HL-60 (cell line): ENCODE measurements at regions not wholly inside any gene's neighbourhood (a gene's known extent, or its start where the extent isn't known, plus 50 kb on each side); places are given as distances from the start of the nearest gene placed in this dataset.

ENCODE experiments used
- DNase-seq, 2 experiments: peaks; one replicate each; pipeline ENCODE4 v3.0.0-alpha.2; 2010 to 2020; ENCODE audit warnings: low read depth in 1 of 2, low spot score in 1 of 2
- H3K27ac ChIP-seq: fragments of 250-450 bp; sonication (Bioruptor Pico); replicated peaks from 2 replicates; pipeline ENCODE4 v1.5.1; 2020; ENCODE audit warnings: mild to moderate bottlenecking, moderate library complexity
- H3K27me3 ChIP-seq: fragments of 250-450 bp; sonication (Bioruptor Pico); 2 replicates; pipeline ENCODE4 v1.5.1; 2021; ENCODE audit warnings: mild to moderate bottlenecking, moderate library complexity; ENCODE audit not compliant: insufficient read depth, poor library complexity, severe bottlenecking
- H3K4me3 ChIP-seq: replicated peaks from 2 replicates; pipeline ENCODE4 v1.5.1; 2011; ENCODE audit warnings: mild to moderate bottlenecking, control low read depth, low read length; ENCODE audit not compliant: insufficient read depth
- CTCF ChIP-seq: IDR thresholded peaks from one replicate; pipeline ENCODE4 v1.5.1; 2011; ENCODE audit warnings: low read length, control low read depth, inconsistent platforms; ENCODE audit not compliant: insufficient read depth
- GABPA ChIP-seq: IDR thresholded peaks from 2 replicates; pipeline ENCODE4 v1.6.1; 2012; ENCODE audit warnings: low read depth
- POLR2AphosphoS5 ChIP-seq: IDR thresholded peaks from 2 replicates; pipeline ENCODE4 v1.6.1; 2012; ENCODE audit warnings: low read depth
- REST ChIP-seq: IDR thresholded peaks from 2 replicates; pipeline ENCODE4 v1.6.1; 2012; ENCODE audit warnings: low read depth; ENCODE audit not compliant: insufficient replicate concordance
- SPI1 ChIP-seq: IDR thresholded peaks from 2 replicates; pipeline ENCODE4 v1.6.1; 2012; ENCODE audit warnings: low read depth, mild to moderate bottlenecking, borderline replicate concordance

GRCh38 chr11:109914038-109914437 is 179.2 kb upstream of the ZC3H12C start:
- TF ChIP-seq POLR2AphosphoS5 (no peak), GABPA (no peak), CTCF (no peak), SPI1 (no peak), REST (no peak)
- no peak for DNase-seq
- H3K27ac ChIP-seq = no peak overlapping the region
- no peaks in the 10 kb centered on the region for H3K27me3 ChIP-seq
- H3K4me3 ChIP-seq = no peak overlapping the region

GRCh38 chr11:109914809-109915653 is 178.2 kb upstream of the ZC3H12C start:
- peak in 1 of 2 experiments; percentile 10 for DNase-seq
- H3K4me3 ChIP-seq = no peak overlapping the region
- no peak for TF ChIP-seq SPI1
- TF ChIP-seq REST = no peak
- no peak for TF ChIP-seq GABPA

GRCh38 chr11:109926941-109927340 is 166.3 kb upstream of the ZC3H12C start:
- TF ChIP-seq GABPA = no peak
- TF ChIP-seq POLR2AphosphoS5 = no peak
- no peak for TF ChIP-seq REST
- no peak for TF ChIP-seq SPI1
- no peak for TF ChIP-seq CTCF
- Histone ChIP-seq H3K27me3 (no peaks in the 10 kb centered on the region), H3K4me3 (no peak overlapping the region), H3K27ac (no peak overlapping the region)
- no peak for DNase-seq

More at GRCh38 chr11:109914809-109915653, 178.2 kb upstream of the ZC3H12C start:
- Histone ChIP-seq H3K27me3 (no peaks in the 10 kb centered on the region), H3K27ac (no peak overlapping the region)
